PFSK-1 (cell line): ENCODE measurements at regions not wholly inside any gene's neighbourhood (a gene's known extent, or its start where the extent isn't known, plus 50 kb on each side); places are given as distances from the start of the nearest gene placed in this dataset.

Source experiments
- POLR2AphosphoS5 ChIP-seq: IDR thresholded peaks from 2 replicates; pipeline ENCODE4 v1.6.1; 2012; ENCODE audit warnings: low read depth, mild to moderate bottlenecking, control low read depth, low read length, moderate library complexity
- REST ChIP-seq, 2 experiments: IDR thresholded peaks; 2 replicates each; pipeline versions ENCODE4 v1.6.1 to v1.8.0; 2011 to 2012; ENCODE audit warnings: low read depth in 2 of 2, low read length in 2 of 2, control low read depth in 1 of 2, inconsistent platforms in 1 of 2, mild to moderate bottlenecking in 1 of 2, moderate library complexity in 1 of 2; ENCODE audit not compliant: insufficient read depth in 1 of 2
- TAF1 ChIP-seq: IDR thresholded peaks from 2 replicates; pipeline ENCODE4 v1.6.1; 2012; ENCODE audit warnings: low read length, control low read depth, borderline replicate concordance; ENCODE audit not compliant: insufficient read depth

DNA sequence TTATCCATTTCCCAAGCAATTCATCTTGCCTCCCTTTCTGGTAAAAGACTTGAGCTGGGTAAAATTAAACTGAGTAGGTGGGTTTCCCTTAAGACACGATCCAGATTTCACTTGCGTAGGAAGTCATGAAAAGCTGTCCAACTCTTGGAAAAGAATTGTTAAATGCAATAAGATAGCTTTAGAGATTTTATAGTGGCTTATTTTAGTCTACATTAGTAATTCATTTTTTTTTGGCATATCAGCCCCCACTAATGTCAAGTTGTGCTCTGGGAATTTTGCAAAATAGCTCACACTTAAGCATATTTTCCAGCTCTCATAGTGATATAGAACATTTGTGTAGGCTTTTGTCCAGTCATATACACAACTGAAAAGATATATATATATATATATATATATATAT is 344.7 kb upstream of the FIGN start:
- TF ChIP-seq POLR2AphosphoS5 (no peak), REST (IDR thresholded peaks at IDR 0.05; ENCODE audit: insufficient read depth in 1 of 2, low read depth in 2 of 2, low read length in 2 of 2) (no peak), TAF1 (no peak)
